Osteoblast (primary cell): ENCODE measurements at regions not wholly inside any gene's neighbourhood (a gene's known extent, or its start where the extent isn't known, plus 50 kb on each side); places are given as distances from the start of the nearest gene placed in this dataset.

ENCODE experiments used
- DNase-seq: peaks from one replicate; pipeline ENCODE4 v3.0.0; 2011; ENCODE audit warnings: low spot score, mixed read lengths; ENCODE audit not compliant: insufficient read length; ENCODE audit errors: missing footprints
- H2AFZ ChIP-seq: 2 replicates; pipeline ENCODE4 v1.6.0; 2011; ENCODE audit warnings: mild to moderate bottlenecking, low read length
- H3K27ac ChIP-seq: 2 replicates; pipeline ENCODE4 v1.5.1; 2011; ENCODE audit warnings: mild to moderate bottlenecking, low read depth, low read length, moderate library complexity
- H3K27me3 ChIP-seq: 2 replicates; pipeline ENCODE4 v1.6.0; 2012; ENCODE audit warnings: mild to moderate bottlenecking, control low read depth, inconsistent platforms, low read length, moderate library complexity; ENCODE audit not compliant: insufficient read depth
- H3K36me3 ChIP-seq: 2 replicates; pipeline ENCODE4 v1.5.1; 2011; ENCODE audit warnings: mild to moderate bottlenecking, low read length, control low read depth, moderate library complexity; ENCODE audit not compliant: insufficient read depth
- H3K4me1 ChIP-seq: 2 replicates; pipeline ENCODE4 v1.5.1; 2011; ENCODE audit warnings: mild to moderate bottlenecking, low read length, control low read depth, moderate library complexity; ENCODE audit not compliant: insufficient read depth
- H3K4me2 ChIP-seq: 2 replicates; pipeline ENCODE4 v1.6.0; 2011; ENCODE audit warnings: mild to moderate bottlenecking, low read length; ENCODE audit not compliant: insufficient read depth
- H3K4me3 ChIP-seq: fragments of 200-600 bp; sonication (generic); 3 replicates; pipeline ENCODE4 v1.5.1; 2012; ENCODE audit warnings: mild to moderate bottlenecking, low read length, inconsistent platforms; ENCODE audit not compliant: insufficient read depth
- H3K79me2 ChIP-seq: 2 replicates; pipeline ENCODE4 v1.6.0; 2012; ENCODE audit warnings: mild to moderate bottlenecking, low read length, control low read depth, inconsistent platforms; ENCODE audit not compliant: insufficient read depth
- H3K9me3 ChIP-seq: 2 replicates; pipeline ENCODE4 v1.5.1; 2011; ENCODE audit warnings: low read depth, low read length, control low read depth
- H4K20me1 ChIP-seq: 2 replicates; pipeline ENCODE4 v1.6.0; 2012; ENCODE audit warnings: mild to moderate bottlenecking, low read length, control low read depth; ENCODE audit not compliant: insufficient read depth
- TF ChIP-seq, protein P1 (sequence below): IDR thresholded peaks from 2 replicates; pipeline ENCODE4 v1.5.1; 2011; ENCODE audit warnings: mild to moderate bottlenecking, low read depth, low read length, moderate library complexity; ENCODE audit errors: extremely low read depth

DNA sequence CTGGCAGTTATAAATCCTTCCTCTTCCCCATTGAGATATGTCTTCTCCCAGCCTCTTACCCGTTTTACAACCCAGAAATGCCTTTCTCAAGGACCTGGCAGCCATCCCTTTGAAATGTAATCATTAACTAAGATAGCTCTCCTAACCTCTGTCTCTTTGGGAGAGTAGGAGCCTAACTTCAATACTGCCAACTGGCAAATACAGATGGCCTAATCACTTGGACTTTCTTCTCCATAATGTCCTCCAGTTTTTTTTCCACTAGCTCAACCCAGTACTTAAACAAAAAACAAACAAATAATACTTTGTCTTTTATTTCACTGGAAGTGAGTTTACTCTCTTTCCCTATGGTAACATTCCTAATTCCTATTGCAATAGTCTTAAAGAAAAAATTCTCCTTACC, 1391.1 kb downstream of the SUCLG1 start:
- Histone ChIP-seq H3K9me3 (no peaks in the 10 kb centered on the region), H3K27me3 (no peaks in the 10 kb centered on the region), H3K4me2 (no peak overlapping the region), H3K4me3 (no peak overlapping the region), H3K36me3 (no peaks in the 10 kb centered on the region), H3K4me1 (no peaks in the 10 kb centered on the region), H2AFZ (no peak overlapping the region), H3K79me2 (no peaks in the 10 kb centered on the region), H4K20me1 (no peaks in the 10 kb centered on the region), H3K27ac (no peak overlapping the region)
- TF ChIP-seq, protein P1, sequence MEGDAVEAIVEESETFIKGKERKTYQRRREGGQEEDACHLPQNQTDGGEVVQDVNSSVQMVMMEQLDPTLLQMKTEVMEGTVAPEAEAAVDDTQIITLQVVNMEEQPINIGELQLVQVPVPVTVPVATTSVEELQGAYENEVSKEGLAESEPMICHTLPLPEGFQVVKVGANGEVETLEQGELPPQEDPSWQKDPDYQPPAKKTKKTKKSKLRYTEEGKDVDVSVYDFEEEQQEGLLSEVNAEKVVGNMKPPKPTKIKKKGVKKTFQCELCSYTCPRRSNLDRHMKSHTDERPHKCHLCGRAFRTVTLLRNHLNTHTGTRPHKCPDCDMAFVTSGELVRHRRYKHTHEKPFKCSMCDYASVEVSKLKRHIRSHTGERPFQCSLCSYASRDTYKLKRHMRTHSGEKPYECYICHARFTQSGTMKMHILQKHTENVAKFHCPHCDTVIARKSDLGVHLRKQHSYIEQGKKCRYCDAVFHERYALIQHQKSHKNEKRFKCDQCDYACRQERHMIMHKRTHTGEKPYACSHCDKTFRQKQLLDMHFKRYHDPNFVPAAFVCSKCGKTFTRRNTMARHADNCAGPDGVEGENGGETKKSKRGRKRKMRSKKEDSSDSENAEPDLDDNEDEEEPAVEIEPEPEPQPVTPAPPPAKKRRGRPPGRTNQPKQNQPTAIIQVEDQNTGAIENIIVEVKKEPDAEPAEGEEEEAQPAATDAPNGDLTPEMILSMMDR, result no peak
- no peak for DNase-seq

DNA sequence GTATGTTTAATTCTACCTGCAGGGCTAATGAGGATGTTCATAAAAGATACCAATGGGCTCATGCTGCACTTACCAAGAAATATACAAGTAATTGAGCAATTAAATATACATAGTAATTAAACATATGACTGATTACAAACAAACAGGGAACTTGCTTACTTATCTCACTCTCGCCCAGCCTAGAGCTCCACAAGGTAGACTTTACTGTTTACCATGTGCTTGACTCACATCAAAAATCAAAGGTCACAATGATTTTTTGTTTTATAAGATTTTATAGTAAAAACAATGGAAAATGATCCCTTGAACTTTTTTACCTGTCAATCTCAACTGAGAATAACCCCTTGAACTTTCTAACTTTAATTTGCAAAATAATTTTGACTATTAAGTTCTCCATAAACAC, 1395.1 kb downstream of the SUCLG1 start:
- TF ChIP-seq, protein P1, result no peak
- Histone ChIP-seq H2AFZ (no peak overlapping the region), H3K4me1 (no peaks in the 10 kb centered on the region), H3K4me3 (no peak overlapping the region), H3K79me2 (no peaks in the 10 kb centered on the region), H3K36me3 (no peaks in the 10 kb centered on the region), H3K9me3 (no peaks in the 10 kb centered on the region), H3K4me2 (no peak overlapping the region), H3K27me3 (no peaks in the 10 kb centered on the region), H3K27ac (no peak overlapping the region), H4K20me1 (no peaks in the 10 kb centered on the region)
- DNase-seq, result no peak

DNA sequence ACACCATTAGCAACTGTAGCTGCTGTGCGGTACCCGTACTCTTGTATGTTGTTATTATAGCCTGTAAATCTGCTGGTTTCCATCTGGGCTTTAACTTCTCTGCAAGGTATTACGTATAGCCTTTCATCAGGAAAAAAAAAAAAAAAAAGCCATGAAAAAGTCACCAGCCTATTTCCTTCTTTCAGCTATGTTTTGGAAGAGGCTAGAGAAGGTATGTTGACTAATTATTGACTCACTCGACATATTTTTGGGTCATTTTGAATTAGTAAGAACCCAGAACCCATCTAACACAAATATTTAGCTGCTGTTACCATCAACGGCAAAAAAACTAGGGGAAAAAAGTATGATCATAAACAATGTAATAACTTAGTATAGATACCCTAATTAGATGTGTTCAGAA, 1395.6 kb downstream of the SUCLG1 start:
- no peak overlapping the region for H3K4me2 ChIP-seq
- DNase-seq, result no peak
- TF ChIP-seq, protein P1, result no peak
- no peaks in the 10 kb centered on the region for H4K20me1 ChIP-seq
- no peaks in the 10 kb centered on the region for H3K9me3 ChIP-seq
- no peak overlapping the region for H3K4me3 ChIP-seq
- H2AFZ ChIP-seq, result no peak overlapping the region
- H3K4me1 ChIP-seq, result no peaks in the 10 kb centered on the region
- no peak overlapping the region for H3K27ac ChIP-seq
- H3K27me3 ChIP-seq, result no peaks in the 10 kb centered on the region
- no peaks in the 10 kb centered on the region for H3K36me3 ChIP-seq
- no peaks in the 10 kb centered on the region for H3K79me2 ChIP-seq

DNA sequence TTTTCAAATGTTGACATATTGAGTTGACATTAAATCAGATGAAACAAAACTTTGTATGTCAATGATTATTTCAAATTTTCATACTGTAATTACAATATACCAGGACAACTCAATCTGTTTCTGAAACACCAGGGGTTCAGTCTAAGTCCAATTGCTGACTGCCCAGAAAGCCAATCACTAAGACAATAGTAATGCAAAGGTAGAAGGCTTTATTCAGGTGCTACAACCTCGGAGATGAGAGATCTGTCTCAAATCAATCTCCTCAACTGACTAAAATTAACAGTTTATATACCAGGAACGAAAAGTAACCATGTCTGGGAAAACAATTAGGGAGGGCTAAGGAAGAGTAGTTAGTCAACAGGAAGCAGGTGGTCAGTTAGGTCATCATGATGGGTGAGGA, 1400.4 kb downstream of the SUCLG1 start:
- no peak overlapping the region for H3K4me3 ChIP-seq
- H3K27me3 ChIP-seq, result no peaks in the 10 kb centered on the region
- TF ChIP-seq, protein P1, result no peak
- peaks cover 14% of the 10 kb centered on the region for H3K4me1 ChIP-seq
- H2AFZ ChIP-seq, result no peak overlapping the region
- H3K4me2 ChIP-seq, result no peak overlapping the region
- H3K27ac ChIP-seq, result no peak overlapping the region
- no peaks in the 10 kb centered on the region for H3K36me3 ChIP-seq
- DNase-seq, result no peak
- H3K79me2 ChIP-seq, result no peaks in the 10 kb centered on the region
- peaks cover 2% of the 10 kb centered on the region for H3K9me3 ChIP-seq
- H4K20me1 ChIP-seq, result no peaks in the 10 kb centered on the region
